NB4 (cell line): ENCODE measurements at regions not wholly inside any gene's neighbourhood (a gene's known extent, or its start where the extent isn't known, plus 50 kb on each side); places are given as distances from the start of the nearest gene placed in this dataset.
"Not testable (repeated sequence)": the region's sequence is repeated elsewhere in the genome, so short reads cannot be mapped to it uniquely, and the experiment has no call there.

Experiments
- CTCF ChIP-seq: IDR thresholded peaks from one replicate; pipeline ENCODE4 v1.5.1; 2012; ENCODE audit warnings: low read depth, low read length
- POLR2A ChIP-seq: IDR thresholded peaks from 2 replicates; pipeline ENCODE4 v1.6.1; 2011; ENCODE audit warnings: mild to moderate bottlenecking; ENCODE audit not compliant: insufficient read length; ENCODE audit errors: extremely low read depth

GRCh38 chr16:7769091-7769490, 436.4 kb downstream of the RBFOX1 start:
- TF ChIP-seq CTCF, POLR2A: not testable (repeated sequence)
